ENCODE measurements at regions not wholly inside any gene's neighbourhood (a gene's known extent, or its start where the extent isn't known, plus 50 kb on each side); places are given as distances from the start of the nearest gene placed in this dataset.

GRCh38 chr4:90051999-90052398 is 75.2 kb upstream of the CCSER1 start:
- no TSS peak for BruUV-seq (replicated peaks)
- Histone ChIP-seq H2AFZ (ENCODE audit: low read length) (no peak overlapping the region), H3K9me3 (ENCODE audit: low read length) (no peaks in the 10 kb centered on the region), H3K27ac (ENCODE audit: low read depth, low read length, poor library complexity, severe bottlenecking) (no peak overlapping the region), H3K4me2 (ENCODE audit: low read length) (no peak overlapping the region), H3K79me2 (ENCODE audit: insufficient read depth, low read depth, low read length) (no peaks in the 10 kb centered on the region), H3K4me3 (ENCODE audit: low read depth, low read length, poor library complexity, severe bottlenecking) (no peak overlapping the region), H3K9me2 (ENCODE audit: insufficient read depth, low read length) (no peaks in the 10 kb centered on the region), H4K20me1 (ENCODE audit: insufficient read depth, low read length) (no peaks in the 10 kb centered on the region), H3K4me1 (ENCODE audit: insufficient read depth, low read length, poor library complexity, severe bottlenecking) (no peaks in the 10 kb centered on the region), H3K36me3 (ENCODE audit: insufficient read depth, low read length) (no peaks in the 10 kb centered on the region)
- DNase-seq (ENCODE audit: low spot score) = no peak
- intact Hi-C loops (cut with micrococcal nuclease; ENCODE audit: unreplicated experiment) = no loop called here
- ChIA-PET CTCF (ENCODE audit: unreplicated experiment) (no interaction called here), POLR2A (interaction anchor here (0.6 to 1.0 kb wide), 3 partner anchors 9 to 186 kb away, joined by 3 read pairs; no protein-coding TSS in a partner anchor)
- TF ChIP-seq CTCF (conservative IDR thresholded peaks at IDR 0.05; ENCODE audit: low read length) (no peak), EZH2phosphoT487 (IDR thresholded peaks at IDR 0.05; ENCODE audit: borderline replicate concordance, low read depth, low read length) (no peak)

DNA sequence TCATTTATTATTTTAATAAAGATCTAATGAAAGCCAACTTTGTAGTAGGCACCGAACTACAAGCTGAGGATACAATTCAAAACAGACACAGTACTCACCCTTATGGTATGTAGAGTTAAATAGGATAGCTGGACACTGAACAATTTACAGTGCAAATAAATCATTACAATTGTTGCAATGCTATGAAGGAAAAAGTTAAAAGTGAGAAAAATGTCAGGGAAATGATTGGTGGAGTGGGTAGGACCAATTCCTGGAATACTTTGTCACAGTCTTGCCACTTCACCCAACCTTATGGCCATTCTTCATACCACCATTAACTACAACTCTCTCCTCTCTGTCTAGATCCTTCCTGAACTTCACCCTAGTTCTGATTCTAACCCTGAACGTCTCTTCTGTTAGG is 70.1 kb upstream of the CCSER1 start:
- Histone ChIP-seq H4K20me1 (ENCODE audit: insufficient read depth, low read length) (no peaks in the 10 kb centered on the region), H3K9me2 (ENCODE audit: insufficient read depth, low read length) (no peaks in the 10 kb centered on the region), H3K4me1 (ENCODE audit: insufficient read depth, low read length, poor library complexity, severe bottlenecking) (no peaks in the 10 kb centered on the region), H3K27ac (ENCODE audit: low read depth, low read length, poor library complexity, severe bottlenecking) (no peak overlapping the region), H3K36me3 (ENCODE audit: insufficient read depth, low read length) (no peaks in the 10 kb centered on the region), H2AFZ (ENCODE audit: low read length) (no peak overlapping the region), H3K4me2 (ENCODE audit: low read length) (no peak overlapping the region), H3K9me3 (ENCODE audit: low read length) (no peaks in the 10 kb centered on the region), H3K4me3 (ENCODE audit: low read depth, low read length, poor library complexity, severe bottlenecking) (no peak overlapping the region), H3K79me2 (ENCODE audit: insufficient read depth, low read depth, low read length) (no peaks in the 10 kb centered on the region)
- ChIA-PET CTCF (ENCODE audit: unreplicated experiment) (no interaction called here), POLR2A (no interaction called here)
- DNase-seq (ENCODE audit: low spot score) = no peak
- intact Hi-C loops (cut with micrococcal nuclease; ENCODE audit: unreplicated experiment) = no loop called here
- no peak for TF ChIP-seq CTCF (conservative IDR thresholded peaks at IDR 0.05; ENCODE audit: low read length)
- TF ChIP-seq EZH2phosphoT487 (IDR thresholded peaks at IDR 0.05; ENCODE audit: borderline replicate concordance, low read depth, low read length) = no peak
- BruUV-seq (replicated peaks) = no TSS peak

- BruUV-seq (replicated peaks) = no TSS peak
- no peak overlapping the region for H2AFZ ChIP-seq (ENCODE audit: low read length)
- no peaks in the 10 kb centered on the region for H3K9me3 ChIP-seq (ENCODE audit: low read length)
- H3K27ac ChIP-seq (ENCODE audit: low read depth, low read length, poor library complexity, severe bottlenecking) = no peak overlapping the region
- H3K4me2 ChIP-seq (ENCODE audit: low read length) = no peak overlapping the region
- TF ChIP-seq EZH2phosphoT487 (IDR thresholded peaks at IDR 0.05; ENCODE audit: borderline replicate concordance, low read depth, low read length) = no peak
- no peak for TF ChIP-seq CTCF (conservative IDR thresholded peaks at IDR 0.05; ENCODE audit: low read length)
- ChIA-PET CTCF (ENCODE audit: unreplicated experiment) (no interaction called here), POLR2A (no interaction called here)
- DNase-seq (ENCODE audit: low spot score) = no peak
- H3K4me3 ChIP-seq (ENCODE audit: low read depth, low read length, poor library complexity, severe bottlenecking) = no peak overlapping the region
- no peaks in the 10 kb centered on the region for H3K4me1 ChIP-seq (ENCODE audit: insufficient read depth, low read length, poor library complexity, severe bottlenecking)
- intact Hi-C loops (cut with micrococcal nuclease; ENCODE audit: unreplicated experiment) = no loop called here
- no peaks in the 10 kb centered on the region for H4K20me1 ChIP-seq (ENCODE audit: insufficient read depth, low read length)
- H3K36me3 ChIP-seq (ENCODE audit: insufficient read depth, low read length) = no peaks in the 10 kb centered on the region
- H3K9me2 ChIP-seq (ENCODE audit: insufficient read depth, low read length) = no peaks in the 10 kb centered on the region
- no peaks in the 10 kb centered on the region for H3K79me2 ChIP-seq (ENCODE audit: insufficient read depth, low read depth, low read length)
Observed at GRCh38 chr4:90060039-90060438, 67.2 kb upstream of the CCSER1 start.
